ENCODE measurements at regions not wholly inside any gene's neighbourhood (a gene's known extent, or its start where the extent isn't known, plus 50 kb on each side); places are given as distances from the start of the nearest gene placed in this dataset.

GRCh38 chr2:106037262-106037661, 156.8 kb downstream of the UXS1 start:
- Histone ChIP-seq H2BK15ac (ENCODE audit: low read length) (no peak overlapping the region), H3K9me3 (replicated peaks in 1 of 2; ENCODE audit: control insufficient read depth in 2 of 2, insufficient read depth in 1 of 2, low read depth in 1 of 2, low read length in 2 of 2) (peaks cover 0 to 1% of the 10 kb centered on the region in 2 donors), H2BK120ac (ENCODE audit: low read depth, low read length) (no peak overlapping the region), H2AK5ac (ENCODE audit: low read depth, low read length) (no peak overlapping the region), H2BK12ac (ENCODE audit: low read length) (no peak overlapping the region), H3K4me1 (ENCODE audit: control insufficient read depth in 2 of 2, insufficient read depth in 1 of 2, low read depth in 1 of 2, low read length in 2 of 2) (peaks cover 0 to 2% of the 10 kb centered on the region in 2 donors), H3K9ac (ENCODE audit: low read depth, low read length, poor library complexity) (no peak overlapping the region), H2BK5ac (ENCODE audit: low read length) (no peak overlapping the region), H3K27ac (replicated peaks; ENCODE audit: low read length) (no peak overlapping the region), H3K4me3 (ENCODE audit: low read length in 2 of 2) (no peak overlapping the region), H4K8ac (ENCODE audit: low read depth, low read length) (no peak overlapping the region), H3K18ac (ENCODE audit: low read length) (no peak overlapping the region), H3K4ac (ENCODE audit: low read length) (no peak overlapping the region), H4K91ac (ENCODE audit: low read depth, low read length, poor library complexity) (no peak overlapping the region), H2AFZ (ENCODE audit: low read length) (no peak overlapping the region), H3K23ac (ENCODE audit: low read depth, low read length, poor library complexity) (no peak overlapping the region), H3K27me3 (ENCODE audit: control insufficient read depth in 3 of 3, insufficient read depth in 3 of 3, low read depth in 1 of 3, low read length in 3 of 3) (no peaks in the 10 kb centered on the region), H3K14ac (ENCODE audit: low read length) (no peak overlapping the region), H3K36me3 (replicated peaks in 1 of 2; ENCODE audit: control insufficient read depth in 2 of 2, insufficient read depth in 2 of 2, low read length in 2 of 2) (no peaks in the 10 kb centered on the region), H3K4me2 (ENCODE audit: insufficient read depth, low read length, poor library complexity, severe bottlenecking) (no peak overlapping the region), H3K79me1 (ENCODE audit: low read depth, low read length) (no peaks in the 10 kb centered on the region)
- no peak for DNase-seq (ENCODE audit: low spot score)
- WGBS, 2 donors (ENCODE audit: extremely low coverage in 2 of 2, insufficient read length in 2 of 2, insufficient replicate concordance in 1 of 2), result no CpG with 5 or more reads among the region's 1 CpG

GRCh38 chr2:106034325-106034724, 159.8 kb downstream of the UXS1 start:
- Histone ChIP-seq H2AFZ (ENCODE audit: low read length) (no peak overlapping the region), H3K4ac (ENCODE audit: low read length) (no peak overlapping the region), H2BK15ac (ENCODE audit: low read length) (no peak overlapping the region), H3K9me3 (replicated peaks in 1 of 2; ENCODE audit: control insufficient read depth in 2 of 2, insufficient read depth in 1 of 2, low read depth in 1 of 2, low read length in 2 of 2) (peaks cover 0 to 1% of the 10 kb centered on the region in 2 donors), H3K18ac (ENCODE audit: low read length) (no peak overlapping the region), H3K36me3 (replicated peaks in 1 of 2; ENCODE audit: control insufficient read depth in 2 of 2, insufficient read depth in 2 of 2, low read length in 2 of 2) (no peaks in the 10 kb centered on the region), H2BK5ac (ENCODE audit: low read length) (no peak overlapping the region), H4K91ac (ENCODE audit: low read depth, low read length, poor library complexity) (no peak overlapping the region), H2AK5ac (ENCODE audit: low read depth, low read length) (no peak overlapping the region), H3K4me2 (ENCODE audit: insufficient read depth, low read length, poor library complexity, severe bottlenecking) (no peak overlapping the region), H3K14ac (ENCODE audit: low read length) (no peak overlapping the region), H3K4me3 (ENCODE audit: low read length in 2 of 2) (no peak overlapping the region), H3K27ac (replicated peaks; ENCODE audit: low read length) (no peak overlapping the region), H3K27me3 (ENCODE audit: control insufficient read depth in 3 of 3, insufficient read depth in 3 of 3, low read depth in 1 of 3, low read length in 3 of 3) (no peaks in the 10 kb centered on the region), H4K8ac (ENCODE audit: low read depth, low read length) (no peak overlapping the region), H2BK12ac (ENCODE audit: low read length) (no peak overlapping the region), H2BK120ac (ENCODE audit: low read depth, low read length) (no peak overlapping the region), H3K79me1 (ENCODE audit: low read depth, low read length) (no peaks in the 10 kb centered on the region), H3K4me1 (ENCODE audit: control insufficient read depth in 2 of 2, insufficient read depth in 1 of 2, low read depth in 1 of 2, low read length in 2 of 2) (peaks cover 0 to 2% of the 10 kb centered on the region in 2 donors), H3K23ac (ENCODE audit: low read depth, low read length, poor library complexity) (no peak overlapping the region), H3K9ac (ENCODE audit: low read depth, low read length, poor library complexity) (no peak overlapping the region)
- DNase-seq (ENCODE audit: low spot score), result no peak
- WGBS, 2 donors (ENCODE audit: extremely low coverage in 2 of 2, insufficient read length in 2 of 2, insufficient replicate concordance in 1 of 2), result no CpG with 5 or more reads among the region's 3 CpGs

DNA sequence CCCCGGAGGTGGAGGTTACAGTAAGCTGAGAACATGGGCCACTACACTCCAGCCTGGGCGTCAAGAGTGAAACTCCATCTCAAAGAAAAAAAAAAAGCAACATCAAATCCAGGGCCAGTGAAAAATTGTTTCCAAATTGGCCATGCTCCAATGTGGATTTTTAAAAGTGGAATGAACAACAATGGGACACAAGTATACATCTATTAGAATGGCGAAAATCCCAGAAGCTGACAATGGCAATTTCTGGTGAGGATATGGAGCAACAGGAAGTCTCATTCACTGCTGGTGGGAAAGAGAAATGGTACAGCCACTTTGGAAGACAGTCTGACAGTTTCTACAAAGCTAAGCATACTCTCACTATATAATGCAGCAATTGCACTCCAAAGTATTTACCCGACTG, 161.4 kb downstream of the UXS1 start:
- Histone ChIP-seq H3K4me2 (ENCODE audit: insufficient read depth, low read length, poor library complexity, severe bottlenecking) (no peak overlapping the region), H3K9ac (ENCODE audit: low read depth, low read length, poor library complexity) (no peak overlapping the region), H2BK5ac (ENCODE audit: low read length) (no peak overlapping the region), H3K4me1 (ENCODE audit: control insufficient read depth in 2 of 2, insufficient read depth in 1 of 2, low read depth in 1 of 2, low read length in 2 of 2) (no peaks in the 10 kb centered on the region), H2BK120ac (ENCODE audit: low read depth, low read length) (no peak overlapping the region), H4K91ac (ENCODE audit: low read depth, low read length, poor library complexity) (no peak overlapping the region), H3K4me3 (ENCODE audit: low read length in 2 of 2) (no peak overlapping the region), H4K8ac (ENCODE audit: low read depth, low read length) (no peak overlapping the region), H3K23ac (ENCODE audit: low read depth, low read length, poor library complexity) (no peak overlapping the region), H3K9me3 (replicated peaks in 1 of 2; ENCODE audit: control insufficient read depth in 2 of 2, insufficient read depth in 1 of 2, low read depth in 1 of 2, low read length in 2 of 2) (peaks cover 0 to 1% of the 10 kb centered on the region in 2 donors), H2BK15ac (ENCODE audit: low read length) (no peak overlapping the region), H2AFZ (ENCODE audit: low read length) (no peak overlapping the region), H3K79me1 (ENCODE audit: low read depth, low read length) (no peaks in the 10 kb centered on the region), H3K27ac (replicated peaks; ENCODE audit: low read length) (no peak overlapping the region), H3K36me3 (replicated peaks in 1 of 2; ENCODE audit: control insufficient read depth in 2 of 2, insufficient read depth in 2 of 2, low read length in 2 of 2) (no peaks in the 10 kb centered on the region), H2BK12ac (ENCODE audit: low read length) (no peak overlapping the region), H3K27me3 (ENCODE audit: control insufficient read depth in 3 of 3, insufficient read depth in 3 of 3, low read depth in 1 of 3, low read length in 3 of 3) (no peaks in the 10 kb centered on the region), H3K14ac (ENCODE audit: low read length) (no peak overlapping the region), H2AK5ac (ENCODE audit: low read depth, low read length) (no peak overlapping the region), H3K4ac (ENCODE audit: low read length) (no peak overlapping the region), H3K18ac (ENCODE audit: low read length) (no peak overlapping the region)
- WGBS, 2 donors (ENCODE audit: extremely low coverage in 2 of 2, insufficient read length in 2 of 2, insufficient replicate concordance in 1 of 2), result no CpG with 5 or more reads among the region's 4 CpGs
- no peak for DNase-seq (ENCODE audit: low spot score)

DNA sequence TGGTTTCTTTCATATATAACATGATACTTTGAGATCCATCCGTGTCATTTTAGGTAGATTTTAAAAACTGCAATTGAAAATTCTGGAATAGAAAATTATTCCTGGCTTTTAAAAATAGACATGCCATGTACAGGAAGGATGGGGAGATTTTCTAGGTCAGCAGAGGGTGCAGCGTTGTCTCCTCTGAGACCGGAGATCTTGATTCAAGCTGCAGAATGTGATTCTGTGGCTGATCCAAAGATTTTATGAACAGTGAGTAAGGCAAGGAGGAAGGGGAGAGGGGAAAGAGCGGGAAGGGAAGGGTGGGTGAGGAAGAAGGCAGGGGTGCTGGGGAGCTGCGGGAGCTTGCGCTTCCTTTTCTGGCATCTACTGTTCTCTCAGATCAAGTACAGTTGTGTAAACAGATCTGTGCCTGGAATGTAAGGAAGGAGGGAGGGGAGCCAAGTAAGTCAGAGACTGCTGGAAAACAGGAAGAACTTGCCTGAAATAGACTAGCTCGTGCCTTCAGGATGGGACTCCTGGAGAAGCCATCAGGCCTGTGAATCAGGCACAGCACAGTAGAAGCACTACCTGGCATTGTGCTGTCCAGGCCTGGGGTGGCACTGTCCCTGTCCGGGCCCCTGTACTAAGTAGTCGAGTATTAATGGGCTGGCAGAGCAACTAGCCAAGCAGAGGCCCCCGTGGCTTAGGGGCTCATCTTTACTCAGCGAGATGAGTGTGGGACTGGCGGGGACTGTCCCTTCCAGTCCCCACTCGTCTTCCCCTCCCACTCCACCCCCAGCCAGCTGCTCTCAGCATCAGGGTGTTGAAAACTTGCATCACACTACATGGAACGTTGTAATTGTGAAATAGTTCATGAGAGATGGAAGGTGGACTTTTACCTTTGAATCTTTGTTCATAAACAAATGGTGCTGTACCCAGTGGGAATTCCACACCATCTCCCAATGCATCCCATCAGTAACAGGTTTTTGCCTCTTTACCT, 163.5 kb downstream of the UXS1 start:
- Histone ChIP-seq H2AK5ac (ENCODE audit: low read depth, low read length) (no peak overlapping the region), H3K79me1 (ENCODE audit: low read depth, low read length) (no peaks in the 10 kb centered on the region), H3K27ac (replicated peaks; ENCODE audit: low read length) (no peak overlapping the region), H3K4ac (ENCODE audit: low read length) (no peak overlapping the region), H3K9me3 (replicated peaks in 1 of 2; ENCODE audit: control insufficient read depth in 2 of 2, insufficient read depth in 1 of 2, low read depth in 1 of 2, low read length in 2 of 2) (peaks cover 0 to 1% of the 10 kb centered on the region in 2 donors), H3K9ac (ENCODE audit: low read depth, low read length, poor library complexity) (no peak overlapping the region), H2BK120ac (ENCODE audit: low read depth, low read length) (no peak overlapping the region), H2AFZ (ENCODE audit: low read length) (no peak overlapping the region), H4K8ac (ENCODE audit: low read depth, low read length) (no peak overlapping the region), H3K18ac (ENCODE audit: low read length) (no peak overlapping the region), H3K23ac (ENCODE audit: low read depth, low read length, poor library complexity) (no peak overlapping the region), H4K91ac (ENCODE audit: low read depth, low read length, poor library complexity) (no peak overlapping the region), H3K4me2 (ENCODE audit: insufficient read depth, low read length, poor library complexity, severe bottlenecking) (no peak overlapping the region), H3K4me3 (ENCODE audit: low read length in 2 of 2) (no peak overlapping the region), H3K36me3 (replicated peaks in 1 of 2; ENCODE audit: control insufficient read depth in 2 of 2, insufficient read depth in 2 of 2, low read length in 2 of 2) (no peaks in the 10 kb centered on the region), H3K14ac (ENCODE audit: low read length) (no peak overlapping the region), H2BK15ac (ENCODE audit: low read length) (no peak overlapping the region), H3K27me3 (ENCODE audit: control insufficient read depth in 3 of 3, insufficient read depth in 3 of 3, low read depth in 1 of 3, low read length in 3 of 3) (peaks cover 0 to 4% (median 0%) of the 10 kb centered on the region in 3 experiments), H2BK5ac (ENCODE audit: low read length) (no peak overlapping the region), H2BK12ac (ENCODE audit: low read length) (no peak overlapping the region), H3K4me1 (ENCODE audit: control insufficient read depth in 2 of 2, insufficient read depth in 1 of 2, low read depth in 1 of 2, low read length in 2 of 2) (no peaks in the 10 kb centered on the region)
- no peak for DNase-seq (ENCODE audit: low spot score)
- WGBS, 2 donors (ENCODE audit: extremely low coverage in 2 of 2, insufficient read length in 2 of 2, insufficient replicate concordance in 1 of 2), result no CpG with 5 or more reads among the region's 14 CpGs

Data from neuronal stem cell (in vitro differentiated cells).